ENCODE measurements at regions not wholly inside any gene's neighbourhood (a gene's known extent, or its start where the extent isn't known, plus 50 kb on each side); places are given as distances from the start of the nearest gene placed in this dataset.

- TF ChIP-seq, protein P1, sequence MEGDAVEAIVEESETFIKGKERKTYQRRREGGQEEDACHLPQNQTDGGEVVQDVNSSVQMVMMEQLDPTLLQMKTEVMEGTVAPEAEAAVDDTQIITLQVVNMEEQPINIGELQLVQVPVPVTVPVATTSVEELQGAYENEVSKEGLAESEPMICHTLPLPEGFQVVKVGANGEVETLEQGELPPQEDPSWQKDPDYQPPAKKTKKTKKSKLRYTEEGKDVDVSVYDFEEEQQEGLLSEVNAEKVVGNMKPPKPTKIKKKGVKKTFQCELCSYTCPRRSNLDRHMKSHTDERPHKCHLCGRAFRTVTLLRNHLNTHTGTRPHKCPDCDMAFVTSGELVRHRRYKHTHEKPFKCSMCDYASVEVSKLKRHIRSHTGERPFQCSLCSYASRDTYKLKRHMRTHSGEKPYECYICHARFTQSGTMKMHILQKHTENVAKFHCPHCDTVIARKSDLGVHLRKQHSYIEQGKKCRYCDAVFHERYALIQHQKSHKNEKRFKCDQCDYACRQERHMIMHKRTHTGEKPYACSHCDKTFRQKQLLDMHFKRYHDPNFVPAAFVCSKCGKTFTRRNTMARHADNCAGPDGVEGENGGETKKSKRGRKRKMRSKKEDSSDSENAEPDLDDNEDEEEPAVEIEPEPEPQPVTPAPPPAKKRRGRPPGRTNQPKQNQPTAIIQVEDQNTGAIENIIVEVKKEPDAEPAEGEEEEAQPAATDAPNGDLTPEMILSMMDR (IDR thresholded peaks at IDR 0.05), result no peak
- TF ChIP-seq POLR2A (IDR thresholded peaks at IDR 0.05) (no peak), POLR2AphosphoS5 (IDR thresholded peaks at IDR 0.05) (no peak)
Observed at GRCh38 chr14:97224016-97224415, 426.8 kb downstream of the VRK1 start.

All from prostate gland (tissue), 2 donors.